ENCODE measurements at regions not wholly inside any gene's neighbourhood (a gene's known extent, or its start where the extent isn't known, plus 50 kb on each side); places are given as distances from the start of the nearest gene placed in this dataset.

DNA sequence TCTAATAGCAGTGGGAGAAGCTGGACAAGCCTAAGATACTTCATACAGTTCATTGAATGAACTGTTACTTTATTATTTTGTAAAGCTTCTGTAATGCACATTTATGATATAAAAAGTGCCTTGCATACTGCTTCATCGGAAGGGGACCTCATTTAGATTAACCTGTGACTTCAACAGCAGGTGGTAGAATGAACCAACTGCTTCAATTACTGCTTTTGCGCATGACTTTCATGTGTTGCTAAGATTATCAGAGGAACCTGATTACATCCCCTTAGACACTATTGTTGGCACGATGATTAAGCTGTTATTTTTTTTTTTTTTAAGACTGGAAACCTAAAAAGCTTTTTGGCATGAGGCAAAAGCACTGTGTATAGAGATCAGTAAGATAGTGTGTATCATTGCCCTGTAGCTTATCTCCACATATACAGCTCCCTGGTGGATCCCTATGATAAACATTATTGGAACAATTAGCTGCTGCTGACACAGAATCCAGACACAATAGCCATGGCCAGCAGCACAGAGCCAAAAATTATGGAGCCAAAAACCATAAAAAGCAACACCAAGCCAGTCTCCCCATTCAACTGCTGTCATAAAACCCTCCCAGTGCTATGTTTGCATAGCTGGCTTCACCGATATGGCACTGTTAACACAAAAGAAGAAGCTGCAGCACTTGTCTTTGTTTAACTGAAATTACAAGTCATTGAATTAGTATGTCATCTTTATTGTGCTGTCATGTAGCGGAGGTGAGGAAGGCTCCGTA is 731.6 kb upstream of the MMS22L start:
- TF ChIP-seq CTCF (IDR thresholded peaks at IDR 0.05; ENCODE audit: insufficient read depth, low read length, poor library complexity, severe bottlenecking) (no peak), EZH2phosphoT487 (conservative IDR thresholded peaks at IDR 0.05; ENCODE audit: low read length) (no peak)
